ENCODE measurements at regions not wholly inside any gene's neighbourhood (a gene's known extent, or its start where the extent isn't known, plus 50 kb on each side); places are given as distances from the start of the nearest gene placed in this dataset.

- Histone ChIP-seq H2AFZ (ENCODE audit: low read depth, low read length) (no peak overlapping the region), H3K27me3 (ENCODE audit: insufficient read depth, low read depth, low read length) (no peaks in the 10 kb centered on the region), H3K4me3 (ENCODE audit: low read length) (no peak overlapping the region), H3K79me2 (replicated peaks; ENCODE audit: insufficient read depth, low read length) (no peaks in the 10 kb centered on the region), H4K20me1 (ENCODE audit: insufficient read depth) (no peaks in the 10 kb centered on the region), H3K4me2 (ENCODE audit: low read length) (no peak overlapping the region), H3K27ac (ENCODE audit: low read length) (no peak overlapping the region), H3K9ac (ENCODE audit: low read length) (no peak overlapping the region), H3K9me2 (ENCODE audit: insufficient read depth, low read length) (no peaks in the 10 kb centered on the region), H3F3A (ENCODE audit: insufficient read depth, low read length, poor library complexity, severe bottlenecking) (no peaks in the 10 kb centered on the region), H3K36me3 (ENCODE audit: insufficient read depth, low read length) (no peaks in the 10 kb centered on the region), H3K9me3 (ENCODE audit: low read length) (no peaks in the 10 kb centered on the region)
- TF ChIP-seq SMC3 (conservative IDR thresholded peaks at IDR 0.05; ENCODE audit: poor library complexity): no peak
- no peak for TF ChIP-seq EP300 (conservative IDR thresholded peaks at IDR 0.05; ENCODE audit: poor library complexity, severe bottlenecking)
- no peak for TF ChIP-seq REST (IDR thresholded peaks at IDR 0.05; ENCODE audit: borderline replicate concordance)
- TF ChIP-seq MXI1 (conservative IDR thresholded peaks at IDR 0.05; ENCODE audit: poor library complexity, severe bottlenecking): no peak
- no peak for TF ChIP-seq RAD21 (conservative IDR thresholded peaks at IDR 0.05)
- TF ChIP-seq CTCF (IDR thresholded peaks at IDR 0.05; ENCODE audit: poor library complexity, severe bottlenecking): no peak
- no peak for TF ChIP-seq EZH2 (IDR thresholded peaks at IDR 0.05; ENCODE audit: borderline replicate concordance, insufficient read depth, low read length, poor library complexity, severe bottlenecking)
- TF ChIP-seq POLR2AphosphoS5 (IDR thresholded peaks at IDR 0.05): no peak
- TF ChIP-seq TAF1 (IDR thresholded peaks at IDR 0.05; ENCODE audit: low read depth): no peak
Measured at GRCh38 chr2:173583196-173583595, 228.5 kb downstream of the CDCA7 start.

GRCh38 chr2:173584000-173584399 is 229.3 kb downstream of the CDCA7 start:
- no peaks in the 10 kb centered on the region for H3K27me3 ChIP-seq (ENCODE audit: insufficient read depth, low read depth, low read length)
- H3K79me2 ChIP-seq (replicated peaks; ENCODE audit: insufficient read depth, low read length): no peaks in the 10 kb centered on the region
- H3K9me2 ChIP-seq (ENCODE audit: insufficient read depth, low read length): no peaks in the 10 kb centered on the region
- no peak overlapping the region for H3K4me2 ChIP-seq (ENCODE audit: low read length)
- no peak overlapping the region for H2AFZ ChIP-seq (ENCODE audit: low read depth, low read length)
- H3K4me3 ChIP-seq (ENCODE audit: low read length): no peak overlapping the region
- no peaks in the 10 kb centered on the region for H3K36me3 ChIP-seq (ENCODE audit: insufficient read depth, low read length)
- no peak overlapping the region for H3K9ac ChIP-seq (ENCODE audit: low read length)
- no peak for TF ChIP-seq EP300 (conservative IDR thresholded peaks at IDR 0.05; ENCODE audit: poor library complexity, severe bottlenecking)
- no peak for TF ChIP-seq CTCF (IDR thresholded peaks at IDR 0.05; ENCODE audit: poor library complexity, severe bottlenecking)
- no peak for TF ChIP-seq EZH2 (IDR thresholded peaks at IDR 0.05; ENCODE audit: borderline replicate concordance, insufficient read depth, low read length, poor library complexity, severe bottlenecking)
- TF ChIP-seq MXI1 (conservative IDR thresholded peaks at IDR 0.05; ENCODE audit: poor library complexity, severe bottlenecking): no peak
- TF ChIP-seq REST (IDR thresholded peaks at IDR 0.05; ENCODE audit: borderline replicate concordance): no peak
- no peak for TF ChIP-seq POLR2AphosphoS5 (IDR thresholded peaks at IDR 0.05)
- TF ChIP-seq TAF1 (IDR thresholded peaks at IDR 0.05; ENCODE audit: low read depth): no peak
- TF ChIP-seq SMC3 (conservative IDR thresholded peaks at IDR 0.05; ENCODE audit: poor library complexity): no peak
- no peak for TF ChIP-seq RAD21 (conservative IDR thresholded peaks at IDR 0.05)
- H3F3A ChIP-seq (ENCODE audit: insufficient read depth, low read length, poor library complexity, severe bottlenecking): no peaks in the 10 kb centered on the region
- H3K27ac ChIP-seq (ENCODE audit: low read length): no peak overlapping the region
- H3K9me3 ChIP-seq (ENCODE audit: low read length): no peaks in the 10 kb centered on the region
- H4K20me1 ChIP-seq (ENCODE audit: insufficient read depth): no peaks in the 10 kb centered on the region

Data from neural cell (in vitro differentiated cells).